NCI-H345 treated with DMSO at 0.1 percent for 48 hours (cell line): ENCODE measurements at regions not wholly inside any gene's neighbourhood (a gene's known extent, or its start where the extent isn't known, plus 50 kb on each side); places are given as distances from the start of the nearest gene placed in this dataset.

Experiments used
- DNase-seq: peaks from one replicate; lab custom pipeline; 2025; ENCODE audit not compliant: unreplicated experiment; lab: John Stamatoyannopoulos, UW

DNA sequence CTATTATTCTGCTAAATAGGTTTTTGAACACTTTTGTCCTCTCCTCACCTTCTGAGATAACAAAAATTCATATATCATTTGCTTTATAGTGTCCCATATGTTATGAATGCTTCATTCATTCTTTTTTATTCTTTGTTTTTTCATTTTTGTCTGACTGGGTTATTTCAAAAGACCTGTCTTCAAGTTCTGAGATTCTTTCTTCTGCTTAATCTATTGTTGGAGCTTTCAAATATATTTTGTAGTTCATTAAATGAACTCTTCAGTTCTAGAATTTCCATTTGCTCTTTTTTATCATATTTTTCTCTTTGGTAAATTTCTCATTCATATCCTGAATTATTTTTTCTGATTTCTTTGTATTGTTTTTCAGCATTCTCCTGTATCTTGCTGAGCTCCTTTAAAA, 53.1 kb upstream of the SCIN start:
- DNase-seq, result no peak

- no peak for DNase-seq
These were observed 51.4 kb upstream of the SCIN start for GRCh38 chr7:12518920-12519681.

GRCh38 chr7:12519682-12520009, 50.9 kb upstream of the SCIN start:
- no peak for DNase-seq
